Liver (tissue), 3 donors: ENCODE measurements at regions not wholly inside any gene's neighbourhood (a gene's known extent, or its start where the extent isn't known, plus 50 kb on each side); places are given as distances from the start of the nearest gene placed in this dataset.

Source experiments
- SP1 ChIP-seq: IDR thresholded peaks from 2 replicates; pipeline ENCODE4 v1.6.1; 2018; ENCODE audit warnings: antibody characterized with exemption, mild to moderate bottlenecking
- TAF1 ChIP-seq: conservative IDR thresholded peaks from 2 replicates; pipeline ENCODE4 v1.6.1; 2016; ENCODE audit warnings: antibody characterized with exemption, mild to moderate bottlenecking
- TF ChIP-seq, protein P1 (sequence below): fragments of 150-350 bp; IDR thresholded peaks from 2 replicates; pipeline ENCODE4 v1.5.1; 2017; ENCODE audit warnings: improper control_type of control experiment, low read depth, low read length; ENCODE audit not compliant: missing input control
- TF ChIP-seq, protein P2 (sequence below): IDR thresholded peaks from 2 replicates; pipeline ENCODE4 v1.6.1; 2016; ENCODE audit warnings: antibody characterized with exemption
- donor health status: healthy.
- donor health status: healthy.

DNA sequence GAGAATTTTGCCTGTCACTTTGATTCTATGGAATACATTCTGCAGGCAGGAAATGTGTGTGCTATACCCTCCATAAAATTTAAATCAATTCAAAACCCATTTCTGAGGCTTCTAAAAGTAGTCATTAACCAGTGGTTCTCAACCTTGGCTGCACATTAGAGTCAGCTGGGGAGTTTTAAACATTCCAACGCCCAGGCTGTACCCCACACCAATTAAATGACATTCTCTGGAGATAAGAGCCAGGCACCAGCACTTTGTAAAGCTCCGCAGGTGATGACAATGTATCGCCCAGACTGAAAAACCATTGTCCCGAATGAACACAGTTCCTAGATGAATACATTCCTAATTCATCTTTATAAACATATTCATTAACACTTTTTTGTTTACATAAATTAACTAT is 110.6 kb upstream of the MB21D2 start:
- TF ChIP-seq, protein P1, sequence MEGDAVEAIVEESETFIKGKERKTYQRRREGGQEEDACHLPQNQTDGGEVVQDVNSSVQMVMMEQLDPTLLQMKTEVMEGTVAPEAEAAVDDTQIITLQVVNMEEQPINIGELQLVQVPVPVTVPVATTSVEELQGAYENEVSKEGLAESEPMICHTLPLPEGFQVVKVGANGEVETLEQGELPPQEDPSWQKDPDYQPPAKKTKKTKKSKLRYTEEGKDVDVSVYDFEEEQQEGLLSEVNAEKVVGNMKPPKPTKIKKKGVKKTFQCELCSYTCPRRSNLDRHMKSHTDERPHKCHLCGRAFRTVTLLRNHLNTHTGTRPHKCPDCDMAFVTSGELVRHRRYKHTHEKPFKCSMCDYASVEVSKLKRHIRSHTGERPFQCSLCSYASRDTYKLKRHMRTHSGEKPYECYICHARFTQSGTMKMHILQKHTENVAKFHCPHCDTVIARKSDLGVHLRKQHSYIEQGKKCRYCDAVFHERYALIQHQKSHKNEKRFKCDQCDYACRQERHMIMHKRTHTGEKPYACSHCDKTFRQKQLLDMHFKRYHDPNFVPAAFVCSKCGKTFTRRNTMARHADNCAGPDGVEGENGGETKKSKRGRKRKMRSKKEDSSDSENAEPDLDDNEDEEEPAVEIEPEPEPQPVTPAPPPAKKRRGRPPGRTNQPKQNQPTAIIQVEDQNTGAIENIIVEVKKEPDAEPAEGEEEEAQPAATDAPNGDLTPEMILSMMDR: no peak
- TF ChIP-seq, protein P2, sequence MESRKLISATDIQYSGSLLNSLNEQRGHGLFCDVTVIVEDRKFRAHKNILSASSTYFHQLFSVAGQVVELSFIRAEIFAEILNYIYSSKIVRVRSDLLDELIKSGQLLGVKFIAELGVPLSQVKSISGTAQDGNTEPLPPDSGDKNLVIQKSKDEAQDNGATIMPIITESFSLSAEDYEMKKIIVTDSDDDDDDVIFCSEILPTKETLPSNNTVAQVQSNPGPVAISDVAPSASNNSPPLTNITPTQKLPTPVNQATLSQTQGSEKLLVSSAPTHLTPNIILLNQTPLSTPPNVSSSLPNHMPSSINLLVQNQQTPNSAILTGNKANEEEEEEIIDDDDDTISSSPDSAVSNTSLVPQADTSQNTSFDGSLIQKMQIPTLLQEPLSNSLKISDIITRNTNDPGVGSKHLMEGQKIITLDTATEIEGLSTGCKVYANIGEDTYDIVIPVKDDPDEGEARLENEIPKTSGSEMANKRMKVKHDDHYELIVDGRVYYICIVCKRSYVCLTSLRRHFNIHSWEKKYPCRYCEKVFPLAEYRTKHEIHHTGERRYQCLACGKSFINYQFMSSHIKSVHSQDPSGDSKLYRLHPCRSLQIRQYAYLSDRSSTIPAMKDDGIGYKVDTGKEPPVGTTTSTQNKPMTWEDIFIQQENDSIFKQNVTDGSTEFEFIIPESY: no peak
- no peak for TF ChIP-seq TAF1
- no peak for TF ChIP-seq SP1
